GM18505 (cell line): ENCODE measurements at regions not wholly inside any gene's neighbourhood (a gene's known extent, or its start where the extent isn't known, plus 50 kb on each side); places are given as distances from the start of the nearest gene placed in this dataset.
"Not testable (repeated sequence)": the region's sequence is repeated elsewhere in the genome, so short reads cannot be mapped to it uniquely, and the experiment has no call there.

Source experiments
- ATAC-seq: cut with Tn5 transposase; IDR thresholded peaks from one replicate; pipeline ENCODE4 v1.9.1; 2021; ENCODE audit not compliant: unreplicated experiment
- POLR2A ChIP-seq: IDR thresholded peaks from 4 replicates; pipeline ENCODE4 v1.6.1; 2011; ENCODE audit warnings: borderline replicate concordance; ENCODE audit not compliant: insufficient read depth, insufficient read length; ENCODE audit errors: extremely low read depth

DNA sequence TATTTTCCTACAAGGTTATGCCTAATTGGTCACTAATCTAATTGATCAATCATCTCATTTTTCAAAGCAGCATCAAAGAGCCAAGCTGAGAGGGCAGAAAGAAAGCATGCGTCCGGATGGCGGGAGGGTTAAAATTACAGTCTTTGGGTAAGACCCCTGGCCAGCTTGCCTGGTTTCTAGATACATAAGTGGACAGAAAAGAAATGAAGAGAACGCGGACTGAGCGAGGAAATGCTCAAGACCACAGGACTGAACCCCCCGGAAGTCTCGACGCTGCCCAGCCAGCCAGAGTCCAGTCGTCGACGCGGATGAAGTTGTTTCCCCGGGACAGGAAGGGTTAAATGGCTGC, 297.2 kb downstream of the OMA1 start:
- no peak for ATAC-seq
- no peak for TF ChIP-seq POLR2A

DNA sequence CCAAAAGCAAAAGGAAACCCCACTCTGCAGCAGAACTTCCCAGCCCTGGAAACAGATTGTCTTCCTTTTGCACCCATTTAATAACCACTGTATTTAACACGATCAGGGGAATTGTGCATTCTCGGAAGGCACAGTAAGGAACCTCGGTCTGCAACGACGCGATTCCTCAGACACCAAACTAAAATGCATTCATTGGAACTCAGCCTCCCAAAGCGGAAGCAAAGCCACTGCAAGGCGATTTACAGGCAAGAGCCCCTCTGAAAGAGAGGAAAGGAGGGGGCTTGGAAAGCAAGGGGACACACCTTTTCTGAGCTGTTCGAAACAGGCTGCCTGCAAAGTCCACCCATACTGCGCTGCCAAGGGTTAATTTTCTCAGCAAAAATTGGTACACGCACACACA, 297.7 kb downstream of the OMA1 start:
- ATAC-seq = no peak
- no peak for TF ChIP-seq POLR2A

DNA sequence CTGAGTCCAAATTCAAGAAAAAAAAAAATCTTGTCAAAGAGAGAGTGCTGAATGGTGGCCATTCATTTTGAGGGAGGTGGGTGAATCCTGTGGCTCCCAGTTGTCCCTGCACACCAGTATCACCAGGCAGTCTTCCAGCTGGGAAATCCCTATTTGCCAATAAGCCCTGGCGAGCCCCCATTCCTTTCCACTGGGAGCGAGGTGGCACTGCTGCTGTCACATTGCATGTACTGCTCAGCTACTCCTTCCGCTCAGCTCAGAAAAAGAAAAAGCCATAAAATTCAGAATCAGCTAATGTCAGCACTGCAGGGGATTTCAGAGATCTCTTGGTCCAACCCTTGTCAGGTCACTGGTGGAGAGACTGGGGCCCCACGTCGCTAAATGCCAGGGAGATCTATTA, 298.5 kb downstream of the OMA1 start:
- no peak for ATAC-seq
- no peak for TF ChIP-seq POLR2A

DNA sequence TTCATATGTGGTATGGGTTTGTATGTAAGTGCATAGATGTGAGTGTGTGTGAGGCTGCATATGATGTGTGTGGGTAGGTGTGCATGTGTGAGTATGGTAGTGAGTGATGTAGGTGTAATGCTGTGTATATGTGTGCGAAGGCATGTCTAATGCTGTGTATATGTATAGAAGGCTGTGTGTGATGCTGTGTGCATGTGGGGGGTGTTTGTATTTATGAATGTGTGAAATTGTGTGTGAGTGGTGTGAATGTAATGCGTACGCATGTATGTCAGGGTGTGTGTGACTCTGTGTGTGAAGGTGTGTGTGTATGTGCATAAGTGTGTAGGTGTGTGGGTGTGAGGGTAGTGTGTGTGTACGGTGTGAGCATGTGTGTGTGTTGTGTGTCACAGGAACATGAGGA, 300.0 kb downstream of the OMA1 start:
- ATAC-seq = no peak
- no peak for TF ChIP-seq POLR2A

DNA sequence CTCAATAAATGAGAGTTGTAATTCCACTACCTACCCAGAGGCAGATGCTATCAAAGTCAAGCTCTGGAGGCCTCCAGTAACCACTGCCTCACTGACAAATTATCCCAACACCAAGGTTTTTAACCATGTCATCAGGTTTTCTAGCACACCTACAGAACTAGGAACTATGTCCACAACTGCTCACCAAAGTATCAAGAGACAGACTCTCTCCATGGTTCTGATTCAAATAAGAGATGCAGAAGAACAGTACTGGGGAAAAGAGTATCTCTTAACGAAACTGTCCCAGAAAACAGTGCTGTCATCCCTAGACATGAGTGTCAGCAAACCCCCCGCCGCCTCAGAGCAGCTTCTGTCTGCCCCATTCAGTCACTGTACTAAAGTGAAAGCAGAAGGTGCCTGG, 301.7 kb downstream of the OMA1 start:
- TF ChIP-seq POLR2A = no peak
- no peak for ATAC-seq

DNA sequence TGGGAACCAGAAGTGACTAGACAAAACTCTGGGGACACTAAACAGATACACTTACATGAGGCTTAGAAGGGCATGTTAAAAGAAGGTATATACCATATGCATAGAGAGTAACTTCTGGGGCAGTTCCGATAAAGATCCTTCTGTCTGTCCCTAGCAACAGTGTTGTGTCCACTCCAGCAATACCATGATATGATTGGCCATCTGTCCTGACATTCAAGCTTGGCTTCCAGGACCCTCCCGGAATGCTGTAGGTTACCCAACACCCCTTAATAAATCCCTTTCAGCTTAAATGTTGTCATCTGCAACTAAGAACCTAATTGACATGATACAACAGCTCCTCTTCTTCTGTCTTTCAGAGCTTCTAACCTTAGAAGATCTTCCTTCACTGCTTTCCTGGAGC, 307.7 kb downstream of the OMA1 start:
- no peak for TF ChIP-seq POLR2A
- no peak for ATAC-seq

DNA sequence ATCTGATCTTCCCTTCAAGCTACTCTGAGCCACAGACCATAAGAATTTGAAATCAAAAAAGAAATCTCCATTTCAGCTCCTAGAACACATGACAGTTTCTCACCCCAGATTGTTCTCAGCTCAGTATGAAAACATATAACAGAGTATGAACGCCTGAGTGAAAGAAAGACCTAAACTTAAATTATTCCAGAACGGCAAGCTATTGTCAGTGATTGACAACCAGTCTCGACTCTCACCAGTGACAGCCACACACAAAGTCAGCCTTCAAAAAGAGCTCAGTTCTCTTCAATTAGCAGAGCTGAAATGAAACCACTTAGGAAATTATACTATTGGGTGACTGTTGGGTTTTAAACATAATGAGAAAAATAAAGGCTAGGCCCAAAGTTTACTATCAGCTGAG, 312.8 kb downstream of the OMA1 start:
- ATAC-seq = no peak
- no peak for TF ChIP-seq POLR2A

DNA sequence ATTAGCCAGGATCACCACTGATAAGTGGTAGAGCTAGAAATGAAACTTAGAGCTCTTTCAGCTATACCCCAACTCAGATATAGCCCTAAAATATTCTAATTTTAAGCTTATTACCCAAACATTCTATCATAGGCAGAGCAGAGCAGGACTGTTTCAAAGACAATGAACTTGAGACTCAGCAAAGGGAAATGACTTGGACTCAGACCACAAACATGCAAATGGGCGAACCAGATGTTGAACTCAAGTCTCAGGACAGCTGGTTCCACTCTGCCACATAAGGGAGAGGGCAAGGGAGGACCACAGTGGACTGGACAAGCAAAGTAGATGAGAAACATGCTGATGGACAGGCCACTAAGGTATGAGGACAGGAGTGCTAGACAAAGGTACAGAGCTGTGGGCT, 315.3 kb downstream of the OMA1 start:
- TF ChIP-seq POLR2A = no peak

DNA sequence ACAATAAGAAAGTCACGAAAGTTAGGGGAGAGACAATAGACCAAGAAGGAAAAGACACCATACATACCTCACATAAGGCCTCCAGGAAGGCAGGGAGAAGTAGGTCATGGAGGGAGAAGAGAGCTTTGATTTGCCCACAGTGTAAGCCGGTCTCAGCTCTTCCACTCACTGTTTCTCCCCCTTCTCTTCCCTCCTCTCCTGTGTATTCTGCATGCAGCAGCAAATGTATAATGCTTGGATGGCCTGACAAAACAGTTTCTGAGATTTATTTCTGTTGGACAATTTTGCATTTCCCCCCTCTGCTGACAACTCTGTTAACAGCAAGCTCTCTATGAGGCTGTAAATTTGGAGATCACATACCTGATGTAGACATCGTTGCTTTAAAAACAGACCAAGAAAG, 318.9 kb downstream of the OMA1 start:
- TF ChIP-seq POLR2A = no peak
- no peak for ATAC-seq

More for the DNA sequence above, 315.3 kb downstream of the OMA1 start:
- no peak for ATAC-seq

DNA sequence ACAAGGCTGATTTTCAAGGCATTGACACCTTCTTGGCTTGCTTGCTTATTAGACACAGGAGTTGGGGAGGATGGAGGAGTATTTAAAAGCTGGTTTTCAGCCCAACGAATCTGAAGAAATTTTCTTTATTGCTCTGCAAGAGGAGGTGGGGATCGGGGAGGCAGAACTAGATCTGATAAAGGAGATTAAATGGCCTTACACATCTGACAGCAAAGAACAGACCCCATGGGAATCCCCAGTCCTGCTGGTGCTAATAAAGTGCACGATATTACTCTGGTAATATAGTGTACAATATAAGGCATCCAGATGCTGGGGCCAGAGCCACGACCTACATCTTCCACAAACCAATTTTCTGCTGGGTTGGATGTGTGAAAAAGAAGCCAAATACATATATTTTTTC, 323.0 kb downstream of the OMA1 start:
- TF ChIP-seq POLR2A = no peak
- no peak for ATAC-seq

DNA sequence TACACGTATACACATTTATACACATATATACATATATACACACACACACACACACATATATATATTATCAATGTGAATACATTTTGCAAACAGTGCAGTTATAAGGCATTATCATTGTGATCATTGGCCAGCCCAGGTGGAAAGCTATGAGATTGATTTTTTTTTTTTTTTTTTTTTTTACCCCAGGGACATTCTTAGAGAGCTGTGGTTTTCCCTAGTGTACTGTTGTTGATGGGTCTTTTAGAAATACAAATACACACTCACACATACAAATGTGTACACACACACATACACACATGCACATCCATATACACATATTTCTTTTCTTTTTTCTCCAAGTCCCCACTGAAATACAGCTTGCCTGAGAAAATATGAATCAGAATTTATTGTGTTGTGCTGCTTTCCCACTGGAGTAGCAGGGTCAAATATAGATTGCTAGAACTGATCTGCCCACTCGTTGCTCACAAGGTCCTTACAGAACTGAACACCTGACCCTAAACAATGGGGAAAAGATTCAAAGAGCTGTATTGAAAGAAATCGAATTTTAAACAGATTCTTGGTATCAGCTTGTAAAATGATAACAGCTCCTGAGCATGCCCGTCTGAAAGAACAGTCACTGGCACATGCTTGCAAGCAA, 325.6 kb downstream of the OMA1 start:
- ATAC-seq = no peak
- TF ChIP-seq POLR2A = no peak

DNA sequence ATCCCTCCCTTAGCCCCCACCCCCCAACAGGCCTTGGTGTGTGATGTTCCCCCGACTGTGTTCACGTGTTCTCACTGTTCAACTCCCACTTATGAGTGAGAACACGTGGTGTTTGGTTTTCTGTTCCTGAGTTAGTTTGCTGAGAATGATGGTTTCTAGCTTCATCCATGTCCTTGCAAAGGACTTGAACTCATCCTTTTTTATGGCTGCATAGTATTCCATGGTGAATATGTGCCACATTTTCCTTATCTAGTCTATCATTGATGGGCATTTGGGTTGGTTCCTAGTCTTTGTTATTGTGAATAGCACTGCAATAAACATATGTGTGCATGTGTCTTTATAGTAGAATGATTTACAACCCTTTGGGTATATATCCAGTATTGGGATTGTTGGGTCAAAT, 330.4 kb downstream of the OMA1 start:
- not testable (repeated sequence) for ATAC-seq

DNA sequence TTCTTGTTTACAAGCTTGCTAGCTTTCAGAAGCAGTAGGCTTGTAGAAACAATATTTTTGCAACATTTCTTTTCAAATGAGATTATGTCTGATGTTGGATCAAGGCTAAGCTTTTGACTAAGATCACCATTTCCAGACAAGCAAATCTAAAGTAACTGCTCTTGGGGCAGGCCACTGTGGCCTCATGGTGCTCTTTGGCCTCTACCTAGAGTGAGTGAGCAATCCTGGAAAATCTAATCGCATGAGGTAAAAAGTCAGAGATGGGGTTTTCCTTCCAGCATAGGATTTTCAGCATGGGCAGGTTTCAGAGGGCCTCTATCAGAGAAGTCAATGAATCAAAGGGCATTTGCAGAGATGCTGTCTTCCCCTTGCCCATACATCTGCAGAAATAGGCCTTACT, 331.9 kb downstream of the OMA1 start:
- ATAC-seq = no peak

DNA sequence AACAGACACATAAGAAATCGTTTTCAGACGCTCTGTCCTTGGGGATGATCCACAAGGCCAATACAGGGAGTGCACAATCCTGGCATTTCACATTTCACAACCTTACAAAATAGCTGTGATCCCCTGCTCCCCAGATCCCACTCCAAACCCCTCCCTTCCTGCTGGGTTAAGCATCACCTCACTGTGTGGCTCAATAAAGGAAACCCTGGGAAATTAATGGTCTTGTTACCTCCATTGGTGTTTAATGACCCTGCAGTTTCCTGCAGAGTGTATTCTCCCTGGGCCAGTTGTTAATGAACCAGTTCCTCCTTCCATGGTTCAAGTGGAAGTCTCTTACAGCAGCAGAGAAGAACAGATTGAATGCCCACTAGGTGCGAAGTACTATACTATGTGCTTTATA, 334.7 kb downstream of the OMA1 start:
- ATAC-seq = no peak
- TF ChIP-seq POLR2A = no peak

More for the DNA sequence above, 331.9 kb downstream of the OMA1 start:
- no peak for TF ChIP-seq POLR2A

DNA sequence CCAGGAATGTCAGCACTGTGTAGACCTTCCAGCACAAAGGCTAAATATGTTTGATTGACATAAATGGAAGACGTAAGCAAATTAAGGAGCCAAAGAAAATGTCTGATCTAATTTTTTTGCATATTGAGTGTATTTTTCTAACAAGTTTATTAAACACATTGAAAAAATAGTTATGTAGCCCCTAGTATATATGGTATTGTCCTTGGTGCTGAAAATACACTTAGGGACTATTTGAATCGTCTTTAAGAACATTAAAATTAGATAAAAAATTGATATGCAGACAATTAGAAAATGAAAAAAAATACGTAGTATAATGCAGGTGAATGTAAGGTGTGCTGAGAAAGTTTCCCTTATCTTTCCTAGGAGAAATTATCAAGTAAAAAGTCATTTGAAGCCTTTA, 337.0 kb downstream of the OMA1 start:
- TF ChIP-seq POLR2A = no peak

DNA sequence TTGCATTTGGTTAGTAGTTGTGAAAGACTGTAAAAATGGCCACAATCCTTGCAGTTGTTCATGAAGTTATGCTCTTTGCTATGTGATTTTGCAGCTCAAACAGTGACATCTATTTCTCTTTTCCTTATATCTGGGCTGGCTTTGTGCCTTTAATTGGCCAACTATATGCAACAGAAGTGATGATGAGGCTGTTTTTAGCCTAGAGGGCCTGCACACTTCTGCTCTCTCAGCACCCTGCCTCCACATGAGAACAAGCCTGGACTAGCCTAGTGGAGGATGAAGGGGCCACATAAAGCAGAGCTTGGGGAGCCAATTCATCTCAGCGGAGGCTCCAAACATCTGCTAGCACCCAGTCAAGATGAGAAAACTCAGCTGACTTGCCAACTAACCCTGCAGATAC, 339.8 kb downstream of the OMA1 start:
- TF ChIP-seq POLR2A = no peak
- ATAC-seq = no peak

More for the DNA sequence above, 337.0 kb downstream of the OMA1 start:
- no peak for ATAC-seq

DNA sequence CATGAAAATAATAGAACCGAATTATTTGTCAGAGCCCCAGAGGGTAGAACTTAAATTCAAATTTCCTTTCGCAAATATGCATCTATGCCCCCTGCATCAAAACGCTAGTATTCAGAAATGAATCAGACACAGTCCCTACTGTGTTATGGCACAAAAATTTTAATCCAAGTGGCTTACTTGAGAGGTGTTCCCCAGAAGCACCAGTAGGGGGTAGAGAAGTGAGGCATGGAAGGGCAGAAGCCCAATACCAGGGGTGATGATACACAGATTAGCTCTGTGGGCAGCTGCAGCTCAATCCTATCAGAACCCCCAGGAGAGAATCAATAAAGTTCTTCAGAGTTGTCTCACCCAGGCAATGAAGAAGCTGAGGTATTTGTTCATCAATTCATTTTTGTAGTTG, 342.2 kb downstream of the OMA1 start:
- no peak for ATAC-seq
- no peak for TF ChIP-seq POLR2A
